ENCODE measurements at regions not wholly inside any gene's neighbourhood (a gene's known extent, or its start where the extent isn't known, plus 50 kb on each side); places are given as distances from the start of the nearest gene placed in this dataset.

DNA sequence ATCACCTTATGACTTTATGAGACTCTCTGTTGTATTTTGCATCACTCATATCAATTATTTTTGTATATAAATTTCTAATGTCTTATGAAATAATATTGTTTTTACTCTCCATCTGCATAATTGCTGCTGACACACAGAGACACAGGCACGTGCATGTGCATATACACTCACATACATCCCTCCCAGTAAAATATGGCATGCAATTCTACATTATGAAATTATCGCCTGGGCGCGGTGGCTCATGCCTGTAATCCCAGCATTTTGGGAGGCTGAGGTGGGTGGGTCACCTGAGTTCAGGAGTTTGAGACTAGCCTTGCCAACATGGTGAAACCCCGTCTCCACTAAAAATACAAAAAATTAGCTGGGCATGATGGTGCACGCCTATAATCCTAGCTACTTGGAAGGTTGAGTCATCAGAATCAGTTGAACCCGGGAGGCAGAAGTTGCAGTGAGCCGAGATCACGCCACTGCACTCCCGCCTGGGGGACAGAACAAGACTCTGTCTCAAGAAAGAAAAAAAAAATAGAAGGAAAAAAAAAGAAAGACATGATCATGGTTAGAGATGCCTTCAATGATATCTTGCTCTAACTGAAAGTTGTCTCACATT is 96.7 kb upstream of the LUZP2 start:
- Histone ChIP-seq H3K27ac (ENCODE audit: low read depth in 1 of 2, low read length in 2 of 2) (no peak overlapping the region), H3K9me3 (ENCODE audit: control insufficient read depth in 1 of 2, insufficient read depth in 1 of 2, low read length in 2 of 2) (peaks cover 5 to 11% of the 10 kb centered on the region in 2 experiments), H3K4me3 (ENCODE audit: low read length) (no peak overlapping the region), H3K27me3 (ENCODE audit: control insufficient read depth in 1 of 2, insufficient read depth in 2 of 2, low read length in 2 of 2) (no peaks in the 10 kb centered on the region), H3K4me1 (ENCODE audit: insufficient read depth, low read length) (no peaks in the 10 kb centered on the region), H3K36me3 (ENCODE audit: insufficient read depth, low read length) (no peaks in the 10 kb centered on the region)
- ChIA-PET POLR2A (no interaction called here), CTCF (no interaction called here)
- intact Hi-C loops (cut with DNase I, micrococcal nuclease) = no loop called here
- Mint-ChIP-seq H3K27me3 (no peaks in the 10 kb centered on the region), H3K27ac (no peak overlapping the region), H3K4me1 (ENCODE audit: low read depth) (no peaks in the 10 kb centered on the region), H3K36me3 (ENCODE audit: low read depth) (no peaks in the 10 kb centered on the region), H3K9me3 (peaks cover 11% of the 10 kb centered on the region), H3K4me3 (no peak overlapping the region)
- DNase-seq (no peak), ATAC-seq (ENCODE audit: poor library complexity) (no peak)
- TF ChIP-seq CTCF (IDR thresholded peaks at IDR 0.05) = no peak

GRCh38 chr11:24406389-24406788 is 90.5 kb upstream of the LUZP2 start:
- ChIA-PET POLR2A (no interaction called here), CTCF (no interaction called here)
- no peak for ATAC-seq (ENCODE audit: poor library complexity)
- Mint-ChIP-seq H3K9me3 (peaks cover 11% of the 10 kb centered on the region), H3K4me3 (no peak overlapping the region), H3K36me3 (ENCODE audit: low read depth) (no peaks in the 10 kb centered on the region), H3K27me3 (no peaks in the 10 kb centered on the region), H3K27ac (no peak overlapping the region), H3K4me1 (ENCODE audit: low read depth) (no peaks in the 10 kb centered on the region)
- H3K9me3 ChIP-seq (ENCODE audit: control insufficient read depth in 1 of 2, insufficient read depth in 1 of 2, low read length in 2 of 2) = peaks cover 0 to 6% of the 10 kb centered on the region in 2 experiments
- H3K4me1 ChIP-seq (ENCODE audit: insufficient read depth, low read length) = no peaks in the 10 kb centered on the region
- no peak for TF ChIP-seq CTCF (IDR thresholded peaks at IDR 0.05)
- DNase-seq = no peak
- H3K4me3 ChIP-seq (ENCODE audit: low read length) = no peak overlapping the region
- no peaks in the 10 kb centered on the region for H3K27me3 ChIP-seq (ENCODE audit: control insufficient read depth in 1 of 2, insufficient read depth in 2 of 2, low read length in 2 of 2)
- intact Hi-C loops (cut with DNase I, micrococcal nuclease) = no loop called here
- H3K27ac ChIP-seq (ENCODE audit: low read depth in 1 of 2, low read length in 2 of 2) = no peak overlapping the region
- no peaks in the 10 kb centered on the region for H3K36me3 ChIP-seq (ENCODE audit: insufficient read depth, low read length)

GRCh38 chr11:24406980-24407379 is 89.9 kb upstream of the LUZP2 start:
- no peak for TF ChIP-seq CTCF (IDR thresholded peaks at IDR 0.05)
- POLR2A ChIA-PET = no interaction called here
- Histone ChIP-seq H3K27ac (ENCODE audit: low read depth in 1 of 2, low read length in 2 of 2) (no peak overlapping the region), H3K4me1 (ENCODE audit: insufficient read depth, low read length) (no peaks in the 10 kb centered on the region), H3K36me3 (ENCODE audit: insufficient read depth, low read length) (no peaks in the 10 kb centered on the region), H3K9me3 (ENCODE audit: control insufficient read depth in 1 of 2, insufficient read depth in 1 of 2, low read length in 2 of 2) (peaks cover 0 to 6% of the 10 kb centered on the region in 2 experiments), H3K4me3 (ENCODE audit: low read length) (no peak overlapping the region), H3K27me3 (ENCODE audit: control insufficient read depth in 1 of 2, insufficient read depth in 2 of 2, low read length in 2 of 2) (no peaks in the 10 kb centered on the region)
- Mint-ChIP-seq H3K27me3 (no peaks in the 10 kb centered on the region), H3K4me1 (ENCODE audit: low read depth) (no peaks in the 10 kb centered on the region), H3K9me3 (peaks cover 11% of the 10 kb centered on the region), H3K4me3 (no peak overlapping the region), H3K36me3 (ENCODE audit: low read depth) (no peaks in the 10 kb centered on the region), H3K27ac (no peak overlapping the region)
- intact Hi-C loops (cut with DNase I, micrococcal nuclease) = no loop called here
- no peak for DNase-seq
- CTCF ChIA-PET = no interaction called here
- ATAC-seq (ENCODE audit: poor library complexity) = no peak
